Heart left ventricle (tissue), 16 donors: ENCODE measurements at regions not wholly inside any gene's neighbourhood (a gene's known extent, or its start where the extent isn't known, plus 50 kb on each side); places are given as distances from the start of the nearest gene placed in this dataset.

Experiments used
- ATAC-seq, 4 donors: fragments of 200-7000 bp; cut with Tn5 transposase; one replicate each; pipeline ENCODE4 v1.9.1; 2020 to 2022; ENCODE audit warnings: moderate library complexity in 4 of 4, mild to moderate bottlenecking in 3 of 4, moderate number of reproducible peaks in 1 of 4
- DNase-seq, 5 donors: peaks; one replicate each; pipeline ENCODE4 v3.0.0-alpha.2; 2020
- H3K27ac ChIP-seq, 12 donors: fragments of 200-600 bp; sonication (generic) in 4 of 12; one replicate each; pipeline versions ENCODE4 v1.5.0 to v1.8.0; 2016 to 2022; ENCODE audit warnings: mild to moderate bottlenecking in 2 of 12
- H3K27me3 ChIP-seq, 9 donors: fragments of 200-600 bp; sonication (generic) in 2 of 9; one replicate each; pipeline versions ENCODE4 v1.5.1 to v1.8.0; 2016 to 2022; ENCODE audit warnings: mild to moderate bottlenecking in 3 of 9
- H3K36me3 ChIP-seq, 9 donors: fragments of 200-600 bp; sonication (generic) in 2 of 9; one replicate each; pipeline versions ENCODE4 v1.5.0 to v1.8.0; 2018 to 2022; ENCODE audit warnings: mild to moderate bottlenecking in 2 of 9
- H3K4me1 ChIP-seq, 12 donors: fragments of 200-600 bp; sonication (generic) in 4 of 12; one replicate each; pipeline versions ENCODE4 v1.5.0 to v1.8.0; 2016 to 2022; ENCODE audit warnings: mild to moderate bottlenecking in 3 of 12
- H3K4me3 ChIP-seq, 12 donors: fragments of 200-600 bp; sonication (generic) in 4 of 12; one replicate each; pipeline versions ENCODE4 v1.5.0 to v1.8.0; 2017 to 2022; ENCODE audit warnings: mild to moderate bottlenecking in 9 of 12, moderate library complexity in 4 of 12
- H3K9me3 ChIP-seq, 12 donors: fragments of 200-600 bp; sonication (generic) in 4 of 12; one replicate each; pipeline versions ENCODE4 v1.5.0 to v1.8.0; 2016 to 2022; ENCODE audit warnings: mild to moderate bottlenecking in 1 of 12
- POLR2A ChIP-seq, 2 donors: fragments of 450-650 bp; IDR thresholded peaks; one replicate each; pipeline ENCODE4 v1.6.1; 2017; ENCODE audit warnings: antibody characterized with exemption in 2 of 2, mild to moderate bottlenecking in 2 of 2, moderate library complexity in 2 of 2
- whole genome bisulfite sequencing, 4 donors: extraction: QIAGEN DNeasy Blood & Tissue Kit in 2 of 4; methylation state at CpG; one replicate each; pipeline versions ENCODE4 v1.1.5 to v1.1.7; 2013 to 2018; 5-methylcytosine and 5-hydroxymethylcytosine counted together
- intact Hi-C, 10 donors: fragments of 100-400 bp; cut with DNase I; formaldehyde crosslinking; loops; one replicate each; pipeline versions ENCODE4 v1.11.1 to v1.14.2; 2022
- TF ChIP-seq, protein P1 (sequence below), 12 donors: fragments of 200-600 bp; sonication (generic) in 4 of 12; IDR thresholded peaks; one replicate each; pipeline versions ENCODE4 v1.5.0 to v1.8.0; 2018 to 2022; ENCODE audit warnings: antibody characterized with exemption in 12 of 12, mild to moderate bottlenecking in 5 of 12
- donor health status: ischemic (EF 13 %, LVEDD 7.1; RV severe dilation, severe dysfunction).
- donor health status: healthy with polysubstance abuse.
- donor health status: DM: no; HTN: yes; CAD: no.
- donor health status: DM: no; HTN: no; CAD: no.
- donor health status: ischemic (EF 25% LVEDD 6.9; RV normal size, moderate dysfunction).
- donor health status: ischemic (EF 25% LVEDD 5.7; RV mildly dilated, moderate dysfunction).
- donor health status: healthy.
- donor health status: DM: yes; HTN: yes; CAD: no.
- donor health status: ischemic (EF 35%, LVEDD 5.7; RV mildly dilated, moderate dysfunction).
- donor health status: nonischemic (EF 11% LVEDD 7.7; RV severe dilation, severe dysfunction).
- donor health status: DM: yes; HTN: yes; CAD: no.
- donor health status: PGD.
- donor health status: ischemic (EF 29% LVEDD 5.4; RV normal size, mild dysfunction).
- donor health status: nonischemic (EF 23%, LVEDD 6.1; RV moderate dilation, normal function).

DNA sequence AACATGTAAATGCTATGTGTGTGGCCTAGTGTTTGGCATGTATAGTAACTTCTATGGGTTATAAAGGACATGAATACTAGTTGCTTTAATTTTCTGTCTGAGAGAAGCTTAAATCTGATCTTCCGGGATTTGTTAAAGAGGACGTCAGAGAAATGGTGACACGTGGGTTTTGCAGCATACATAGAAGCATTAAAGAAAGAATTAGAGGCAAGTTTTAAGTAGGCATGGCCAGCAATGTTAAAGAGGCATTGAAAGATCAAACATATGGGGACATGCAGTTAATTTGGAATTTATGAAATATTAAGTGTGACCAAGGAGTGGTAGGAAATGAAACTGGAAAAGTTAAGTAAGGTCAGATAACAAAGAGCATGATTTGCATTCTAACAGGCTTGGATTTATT lies 311.4 kb upstream of the RIOK2 start:
- Histone ChIP-seq H3K27me3 (no peaks in the 10 kb centered on the region), H3K9me3 (no peaks in the 10 kb centered on the region), H3K4me1 (no peaks in the 10 kb centered on the region), H3K27ac (no peak overlapping the region), H3K4me3 (no peak overlapping the region), H3K36me3 (no peaks in the 10 kb centered on the region)
- TF ChIP-seq, protein P1, sequence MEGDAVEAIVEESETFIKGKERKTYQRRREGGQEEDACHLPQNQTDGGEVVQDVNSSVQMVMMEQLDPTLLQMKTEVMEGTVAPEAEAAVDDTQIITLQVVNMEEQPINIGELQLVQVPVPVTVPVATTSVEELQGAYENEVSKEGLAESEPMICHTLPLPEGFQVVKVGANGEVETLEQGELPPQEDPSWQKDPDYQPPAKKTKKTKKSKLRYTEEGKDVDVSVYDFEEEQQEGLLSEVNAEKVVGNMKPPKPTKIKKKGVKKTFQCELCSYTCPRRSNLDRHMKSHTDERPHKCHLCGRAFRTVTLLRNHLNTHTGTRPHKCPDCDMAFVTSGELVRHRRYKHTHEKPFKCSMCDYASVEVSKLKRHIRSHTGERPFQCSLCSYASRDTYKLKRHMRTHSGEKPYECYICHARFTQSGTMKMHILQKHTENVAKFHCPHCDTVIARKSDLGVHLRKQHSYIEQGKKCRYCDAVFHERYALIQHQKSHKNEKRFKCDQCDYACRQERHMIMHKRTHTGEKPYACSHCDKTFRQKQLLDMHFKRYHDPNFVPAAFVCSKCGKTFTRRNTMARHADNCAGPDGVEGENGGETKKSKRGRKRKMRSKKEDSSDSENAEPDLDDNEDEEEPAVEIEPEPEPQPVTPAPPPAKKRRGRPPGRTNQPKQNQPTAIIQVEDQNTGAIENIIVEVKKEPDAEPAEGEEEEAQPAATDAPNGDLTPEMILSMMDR (IDR thresholded peaks at IDR 0.05): no peak
- no peak for TF ChIP-seq POLR2A (IDR thresholded peaks at IDR 0.05)
- WGBS, 4 donors: 62 to 68% (median 65%) methylated on average over 3 of the region's 3 CpGs
- ATAC-seq (no peak), DNase-seq (no peak)
- intact Hi-C loops: no loop called here

DNA sequence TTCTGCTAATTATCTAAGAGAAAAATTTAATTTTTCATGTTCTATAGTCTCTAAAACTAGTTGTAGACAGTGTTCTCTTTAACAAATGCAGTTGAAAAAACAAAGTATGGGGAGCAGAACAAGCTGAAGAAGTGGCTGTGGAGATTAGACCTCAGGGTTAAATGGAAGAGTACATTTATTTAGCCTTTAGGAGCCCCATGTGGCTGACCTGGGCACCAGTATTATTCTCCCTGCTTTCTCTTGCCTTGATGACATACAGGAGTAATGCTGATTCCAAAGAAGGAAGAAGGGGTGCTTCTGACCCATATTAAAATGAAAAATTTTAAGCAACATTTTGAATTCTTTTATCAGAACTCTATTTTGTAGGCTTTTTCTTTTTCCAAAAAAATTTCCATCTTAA lies 312.3 kb upstream of the RIOK2 start:
- TF ChIP-seq, protein P1 (IDR thresholded peaks at IDR 0.05): no peak
- TF ChIP-seq POLR2A (IDR thresholded peaks at IDR 0.05): no peak
- no peak overlapping the region for H3K27ac ChIP-seq
- ATAC-seq (no peak), DNase-seq (no peak)
- intact Hi-C loops: no loop called here
- H3K4me1 ChIP-seq: peaks cover 0 to 6% (median 0%) of the 10 kb centered on the region in 12 donors
- no peaks in the 10 kb centered on the region for H3K9me3 ChIP-seq
- no peaks in the 10 kb centered on the region for H3K27me3 ChIP-seq
- H3K36me3 ChIP-seq: no peaks in the 10 kb centered on the region
- no peak overlapping the region for H3K4me3 ChIP-seq

DNA sequence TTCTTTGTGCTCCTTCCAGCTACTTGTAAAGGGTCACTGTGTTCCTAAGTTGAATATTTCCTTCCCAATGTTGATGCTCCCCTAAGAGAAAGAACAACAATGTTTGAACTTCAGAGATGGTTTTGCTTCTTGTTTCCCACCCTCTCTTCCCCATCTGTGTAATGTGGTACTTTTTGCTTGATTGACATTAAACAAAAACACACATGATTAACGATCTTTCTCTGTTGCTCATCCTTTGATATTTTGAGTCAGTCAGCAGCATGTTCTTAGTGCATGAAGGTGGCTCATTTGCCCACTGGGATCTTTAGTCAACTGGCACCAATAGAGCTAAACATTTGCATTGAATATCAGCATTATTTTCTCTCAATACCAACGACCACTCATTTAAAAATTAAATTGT lies 313.0 kb upstream of the RIOK2 start:
- Histone ChIP-seq H3K9me3 (no peaks in the 10 kb centered on the region), H3K36me3 (no peaks in the 10 kb centered on the region), H3K4me3 (no peak overlapping the region), H3K27me3 (no peaks in the 10 kb centered on the region), H3K27ac (no peak overlapping the region), H3K4me1 (peaks cover 0 to 6% (median 0%) of the 10 kb centered on the region in 12 donors)
- ATAC-seq: no peak
- TF ChIP-seq POLR2A (IDR thresholded peaks at IDR 0.05): no peak
- TF ChIP-seq, protein P1 (IDR thresholded peaks at IDR 0.05): no peak
- DNase-seq: no peak
- intact Hi-C loops: no loop called here
- 59 to 72% (median 67%) methylated on average over 2 of the region's 2 CpGs for WGBS, 4 donors

DNA sequence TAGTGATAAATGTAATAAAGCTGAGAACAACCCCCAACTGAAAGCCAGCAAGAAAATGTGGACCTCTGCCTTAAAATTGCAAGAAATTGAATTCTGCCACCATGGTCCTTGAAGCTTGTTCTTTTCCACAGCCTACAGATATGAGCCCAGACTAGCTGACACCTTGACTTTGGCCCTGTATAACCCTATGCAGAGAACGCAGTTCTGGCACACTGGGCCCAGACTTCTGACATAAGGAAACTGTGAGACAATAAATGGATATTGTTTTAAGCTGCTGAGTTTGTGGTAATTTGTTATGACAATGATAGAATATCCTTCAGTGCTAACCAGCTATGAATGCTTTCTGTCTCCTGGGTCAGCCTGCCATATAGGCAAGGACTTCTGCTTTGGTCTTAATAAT lies 315.6 kb upstream of the RIOK2 start:
- intact Hi-C loops: no loop called here
- ATAC-seq (peak in 1 of 4 donors; percentile 44), DNase-seq (no peak)
- H3K27me3 ChIP-seq: no peaks in the 10 kb centered on the region
- peaks cover 0 to 6% (median 0%) of the 10 kb centered on the region in 12 donors for H3K4me1 ChIP-seq
- H3K9me3 ChIP-seq: no peaks in the 10 kb centered on the region
- TF ChIP-seq, protein P1 (IDR thresholded peaks at IDR 0.05): no peak
- no peak for TF ChIP-seq POLR2A (IDR thresholded peaks at IDR 0.05)
- H3K4me3 ChIP-seq: no peak overlapping the region
- H3K27ac ChIP-seq: no peak overlapping the region
- 52 to 88% (median 63%) methylated on average over 1 of the region's 1 CpG for WGBS, 4 donors
- no peaks in the 10 kb centered on the region for H3K36me3 ChIP-seq
